ENCODE measurements at regions not wholly inside any gene's neighbourhood (a gene's known extent, or its start where the extent isn't known, plus 50 kb on each side); places are given as distances from the start of the nearest gene placed in this dataset.

DNA sequence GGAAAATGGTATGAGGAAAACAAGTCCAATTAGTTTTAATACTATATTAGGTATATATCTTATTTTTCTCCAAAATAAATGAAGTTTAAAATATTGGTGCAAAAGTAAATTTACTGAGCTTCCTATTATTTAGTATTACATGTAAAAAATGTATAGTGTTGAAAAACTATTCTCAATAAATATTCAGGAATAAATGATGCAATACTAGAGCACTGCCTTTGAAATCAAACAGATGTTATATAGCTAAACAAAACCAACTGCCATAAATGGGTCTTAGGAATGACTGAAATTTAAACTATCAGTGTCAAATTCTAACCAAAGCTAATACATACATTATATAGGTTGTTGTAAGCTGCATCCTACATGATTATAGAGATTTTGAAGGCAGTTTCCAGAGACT is 1434.0 kb upstream of the LRRTM3 start:
- no peak for DNase-seq

DNA sequence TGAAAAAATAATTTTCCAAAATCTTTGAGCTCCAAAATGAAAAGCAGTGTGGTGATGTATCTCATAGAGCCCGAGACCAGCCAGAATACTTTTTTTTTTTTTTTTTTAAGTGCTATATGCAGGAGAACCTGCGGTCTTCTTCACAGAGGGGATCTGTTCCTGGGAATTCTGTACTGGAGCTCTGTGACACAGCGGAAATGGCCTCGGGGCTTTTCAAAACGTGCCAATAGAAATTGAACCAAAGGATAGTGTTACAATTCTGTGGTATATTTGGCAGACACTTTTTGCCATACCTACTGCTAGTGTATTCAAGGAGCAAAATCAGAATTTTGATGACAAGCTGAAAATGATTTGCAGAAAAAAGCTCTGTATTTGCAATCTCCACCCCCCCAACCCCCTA is 1429.3 kb upstream of the LRRTM3 start:
- DNase-seq = no peak

DNA sequence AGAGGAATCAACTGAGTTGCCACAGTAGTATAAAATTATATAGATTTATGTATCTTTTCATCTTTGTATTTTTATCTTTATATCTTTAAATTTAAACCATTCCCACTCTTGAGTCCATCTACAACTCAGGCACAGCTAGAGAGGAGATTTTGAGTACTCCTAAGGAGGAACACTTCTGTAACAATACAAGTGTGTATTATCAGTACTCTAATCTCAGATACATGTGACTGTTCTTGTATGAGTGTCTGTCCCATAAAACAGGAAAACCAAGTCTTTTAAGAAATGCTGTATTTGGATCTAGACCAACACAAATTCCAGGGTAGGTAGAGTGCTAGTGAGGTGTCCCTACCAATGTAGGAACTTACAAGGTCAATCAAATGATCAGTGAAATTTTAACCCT is 1428.0 kb upstream of the LRRTM3 start:
- DNase-seq = no peak

DNA sequence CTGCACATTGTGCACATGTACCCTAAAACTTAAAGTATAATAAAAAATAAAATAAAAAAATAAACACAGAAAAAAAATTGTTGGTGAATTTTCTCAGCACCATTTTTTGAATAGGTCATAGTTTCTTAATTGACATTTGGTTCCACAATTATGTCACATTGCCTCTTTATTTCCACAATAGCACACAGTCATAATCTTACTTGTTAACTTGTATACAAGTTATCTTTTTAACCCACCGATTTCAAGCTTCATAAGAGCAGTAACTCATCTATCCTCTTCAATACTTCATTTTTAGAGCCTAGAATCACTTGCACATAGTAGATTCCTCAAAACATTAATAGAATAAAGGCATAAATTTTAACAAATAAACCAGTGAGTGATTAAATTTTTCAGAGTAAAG is 1425.1 kb upstream of the LRRTM3 start:
- no peak for DNase-seq

- DNase-seq = no peak
Measured at GRCh38 chr10:65501259-65501658, 1424.6 kb upstream of the LRRTM3 start.

DNA sequence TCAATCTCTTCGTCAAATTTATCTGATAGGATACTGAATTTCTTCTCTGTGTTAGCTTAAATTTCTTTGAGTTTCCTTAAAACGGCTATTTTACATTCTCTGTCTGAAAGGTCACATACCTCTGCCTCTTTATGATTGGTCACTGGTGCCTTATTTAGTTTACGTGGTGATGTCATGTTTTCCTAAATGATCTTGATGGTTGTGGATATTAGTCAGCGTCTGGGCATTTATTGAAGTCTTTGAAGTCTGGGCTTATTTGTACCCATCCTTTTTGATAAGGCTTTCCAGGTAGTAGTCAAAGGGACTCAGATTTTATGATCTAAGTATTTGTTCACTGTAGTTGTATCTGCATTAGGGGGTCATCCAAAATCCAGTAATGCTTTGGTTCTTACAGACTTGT is 1407.5 kb upstream of the LRRTM3 start:
- DNase-seq = no peak

DNA sequence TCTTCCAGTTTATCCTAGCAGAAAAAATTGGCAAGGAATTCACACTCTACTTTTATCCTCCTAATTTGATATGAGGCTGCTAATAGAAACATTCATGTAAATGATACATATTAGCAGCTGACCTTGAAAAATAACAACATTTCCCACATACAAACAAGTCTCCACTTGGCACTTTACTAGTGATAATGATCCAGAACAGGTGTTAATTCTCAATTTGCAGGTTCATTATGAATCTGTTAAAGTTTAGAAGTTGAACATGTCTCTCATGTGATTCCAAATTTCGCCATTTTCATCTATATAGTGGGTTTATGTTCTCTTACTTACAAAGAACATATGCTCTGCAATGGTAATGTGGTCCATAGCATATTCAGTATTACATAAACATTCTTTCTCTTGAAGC is 1396.8 kb upstream of the LRRTM3 start:
- no peak for DNase-seq

DNA sequence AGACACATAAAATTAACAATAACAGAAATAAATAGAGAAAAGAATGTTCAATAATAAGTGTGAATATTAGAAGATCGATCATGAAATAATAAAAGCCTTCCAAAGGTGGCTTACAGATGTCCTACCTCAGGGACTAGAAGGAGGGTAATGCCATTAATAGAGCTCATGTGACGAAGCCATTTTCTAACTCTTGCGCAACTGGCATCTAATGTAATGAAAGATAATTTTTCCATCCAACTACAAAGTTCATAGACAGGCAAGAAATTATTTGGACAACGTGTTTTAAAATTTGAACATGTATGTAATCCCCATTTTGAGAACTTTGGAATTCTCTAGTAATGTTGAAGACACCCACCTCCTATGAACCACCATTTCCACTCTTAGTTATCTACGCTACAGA is 1394.3 kb upstream of the LRRTM3 start:
- DNase-seq = no peak

- no peak for DNase-seq
Measured at GRCh38 chr10:65534771-65535170, 1391.1 kb upstream of the LRRTM3 start.

DNA sequence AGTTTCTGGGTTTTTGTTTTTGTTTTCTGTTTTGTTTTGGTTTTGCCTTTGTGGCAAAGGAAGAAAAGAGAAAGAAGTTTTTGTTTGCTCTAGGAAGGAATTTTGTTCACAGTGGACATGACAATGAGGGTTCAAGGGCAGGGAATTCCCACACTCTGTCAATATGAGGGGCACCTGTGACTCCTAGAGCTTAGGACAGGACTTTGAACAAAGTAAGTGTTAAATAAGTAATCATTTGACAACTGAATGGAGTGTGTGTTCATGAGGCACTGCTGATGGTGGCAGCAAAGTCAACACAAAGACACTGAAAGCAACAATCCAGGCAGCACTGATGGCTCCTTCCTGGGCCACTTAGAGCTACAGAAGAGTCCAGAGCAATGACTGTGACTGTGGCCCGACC is 1381.1 kb upstream of the LRRTM3 start:
- no peak for DNase-seq

DNA sequence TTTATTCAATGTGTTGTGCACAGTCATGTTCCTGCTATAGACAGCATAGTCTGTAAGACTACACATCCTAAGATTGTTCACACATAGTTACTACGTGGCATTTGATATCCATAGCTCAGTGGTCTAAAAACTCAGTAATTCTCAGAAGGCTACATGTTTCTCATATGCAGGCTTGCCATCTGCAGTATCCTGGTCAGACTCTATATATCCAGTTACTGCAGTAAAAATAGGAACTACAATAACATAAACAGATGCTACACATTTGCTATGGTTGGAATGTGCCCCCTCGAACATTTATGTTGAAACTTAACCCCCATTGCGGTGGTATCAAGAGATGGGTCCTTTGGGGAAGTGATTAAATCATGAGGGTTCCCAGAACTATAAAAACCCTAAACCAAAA is 1377.8 kb upstream of the LRRTM3 start:
- no peak for DNase-seq

DNA sequence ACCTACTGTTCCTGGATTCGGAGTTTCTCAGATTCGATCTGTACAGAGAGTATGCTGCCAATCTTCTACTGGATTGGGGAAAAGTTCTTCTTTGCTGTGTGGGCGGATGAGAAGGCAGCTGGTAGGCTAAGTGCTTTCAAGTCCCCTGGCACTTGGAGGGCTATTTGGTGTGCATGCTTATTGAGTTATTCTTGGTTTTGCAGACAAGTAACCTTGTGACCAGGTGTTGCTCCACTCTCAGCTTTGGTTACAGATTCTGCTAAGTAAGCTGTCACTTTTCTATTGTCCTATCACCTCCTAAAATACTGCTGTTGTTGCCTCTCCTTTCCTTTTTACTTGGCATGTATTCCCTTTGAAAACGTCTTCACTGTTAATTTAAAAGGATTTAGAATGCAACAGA is 1375.1 kb upstream of the LRRTM3 start:
- no peak for DNase-seq

DNA sequence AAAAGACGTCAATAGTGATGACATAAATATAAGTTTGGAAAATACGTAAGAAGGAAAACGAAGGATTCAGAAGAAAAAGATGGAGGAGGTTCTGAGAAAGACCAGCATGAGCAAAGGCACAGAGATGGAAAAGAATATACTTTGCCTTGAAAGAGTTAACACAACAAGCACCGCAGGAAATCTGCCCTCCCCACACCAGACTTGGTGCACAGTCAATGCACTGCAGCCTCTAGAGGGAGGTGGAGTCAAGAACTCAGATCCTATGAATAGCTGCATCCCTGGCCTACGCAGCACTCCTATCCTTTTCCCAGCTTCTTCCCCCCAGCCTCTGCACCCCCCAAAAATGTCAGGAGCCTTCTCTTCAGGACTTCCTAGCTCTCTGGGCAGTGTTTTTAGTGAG is 1370.6 kb upstream of the LRRTM3 start:
- DNase-seq = no peak

DNA sequence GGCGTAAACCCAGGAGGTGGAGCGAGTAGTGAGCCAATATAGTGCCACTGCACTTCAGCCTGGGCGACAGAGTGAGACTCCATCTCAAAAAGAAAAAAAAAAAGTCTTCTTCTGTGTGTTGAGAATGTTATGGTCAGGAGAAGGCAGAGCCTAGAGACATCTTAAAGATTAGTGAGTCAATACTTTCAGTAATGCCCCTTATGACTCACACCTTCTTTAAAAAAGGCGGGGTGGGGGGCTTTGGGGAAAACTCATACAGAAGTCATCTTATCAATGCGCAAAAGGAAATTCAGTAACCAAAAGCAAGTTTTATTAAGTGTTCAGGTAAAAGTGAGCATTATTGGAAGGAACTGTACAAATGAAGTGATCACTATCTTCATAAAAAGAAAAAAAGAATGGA is 1369.8 kb upstream of the LRRTM3 start:
- DNase-seq = no peak

DNA sequence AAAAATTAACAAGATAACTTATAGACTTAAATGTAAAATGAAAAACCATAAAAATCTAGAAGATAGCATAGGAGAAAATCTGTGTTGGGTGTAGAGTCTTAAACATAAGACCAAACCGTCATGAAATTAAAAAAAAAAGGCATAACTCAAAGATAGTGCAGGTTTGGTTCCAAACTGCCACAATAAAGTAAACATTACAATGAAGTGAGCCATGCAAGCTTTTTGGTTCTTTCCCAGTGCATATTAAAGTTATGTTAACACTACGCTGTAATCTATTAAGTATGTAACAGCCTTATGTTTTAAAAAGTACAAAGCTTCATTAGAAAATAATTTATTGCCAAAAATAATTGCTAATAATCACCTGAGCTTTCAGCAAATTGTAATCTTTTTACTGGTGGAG is 1366.5 kb upstream of the LRRTM3 start:
- no peak for DNase-seq

DNA sequence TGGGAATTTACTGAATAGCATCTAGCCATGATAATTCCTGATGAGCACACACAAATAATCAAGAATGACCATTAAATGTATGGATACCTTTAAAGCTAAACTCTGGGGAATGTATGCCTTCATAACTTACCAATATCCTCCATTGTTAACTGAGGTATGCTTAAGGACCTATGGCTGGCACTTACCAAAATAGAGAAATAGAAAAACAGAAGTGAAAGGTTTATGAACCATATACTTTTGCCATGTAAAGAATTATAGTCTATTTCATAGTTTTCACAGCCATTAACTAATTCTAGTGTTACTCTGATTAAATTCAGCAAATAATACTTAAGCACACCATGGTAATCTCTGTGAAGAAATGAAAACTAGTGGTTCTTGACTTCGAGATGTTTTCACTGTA is 1360.6 kb upstream of the LRRTM3 start:
- DNase-seq = no peak

DNA sequence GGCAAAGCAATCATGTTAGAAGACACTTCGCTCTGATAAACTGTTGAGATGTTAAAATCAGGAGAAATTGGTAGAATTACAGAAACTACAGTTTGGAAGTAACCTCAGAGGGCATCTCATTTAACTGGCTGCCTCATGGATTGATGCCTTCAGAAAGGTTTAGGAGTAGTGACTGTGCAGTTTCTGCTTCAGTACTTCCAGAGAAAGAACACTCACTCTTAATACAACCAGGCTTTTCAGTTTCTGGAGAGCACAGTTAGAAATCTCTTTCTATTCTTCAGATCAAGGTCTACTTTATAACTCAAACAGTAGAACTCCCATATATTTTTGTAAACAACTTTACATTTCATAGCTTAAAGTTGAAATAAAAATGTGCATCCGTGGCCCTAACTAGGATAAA is 1358.9 kb upstream of the LRRTM3 start:
- DNase-seq = no peak

- no peak for DNase-seq
Measured at GRCh38 chr10:65570143-65571010, 1355.5 kb upstream of the LRRTM3 start.

GRCh38 chr10:65571011-65571570 is 1354.7 kb upstream of the LRRTM3 start:
- no peak for DNase-seq

- DNase-seq = no peak
Measured at GRCh38 chr10:65581426-65582026, 1344.3 kb upstream of the LRRTM3 start.

- no peak for DNase-seq
Measured at GRCh38 chr10:65602182-65602865, 1323.5 kb upstream of the LRRTM3 start.

DNA sequence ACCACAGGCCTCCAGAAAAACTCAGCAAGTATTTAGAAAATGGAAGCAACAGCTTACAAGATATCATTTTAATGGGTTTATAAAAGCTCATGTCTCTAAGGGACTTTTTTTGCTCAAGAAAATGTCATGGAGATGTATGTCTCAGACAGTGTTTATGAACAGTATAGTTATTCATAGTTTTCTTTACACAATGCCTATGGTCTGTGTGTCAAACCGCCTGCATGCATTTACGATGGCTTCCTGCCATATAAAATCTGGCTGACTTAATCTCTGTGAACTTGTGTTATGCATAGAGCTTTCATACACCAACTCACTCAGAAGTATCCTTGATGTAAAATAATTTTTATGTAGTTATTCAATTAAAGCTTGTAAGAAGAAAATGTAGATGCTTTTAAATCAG is 1314.2 kb upstream of the LRRTM3 start:
- DNase-seq = no peak

DNA sequence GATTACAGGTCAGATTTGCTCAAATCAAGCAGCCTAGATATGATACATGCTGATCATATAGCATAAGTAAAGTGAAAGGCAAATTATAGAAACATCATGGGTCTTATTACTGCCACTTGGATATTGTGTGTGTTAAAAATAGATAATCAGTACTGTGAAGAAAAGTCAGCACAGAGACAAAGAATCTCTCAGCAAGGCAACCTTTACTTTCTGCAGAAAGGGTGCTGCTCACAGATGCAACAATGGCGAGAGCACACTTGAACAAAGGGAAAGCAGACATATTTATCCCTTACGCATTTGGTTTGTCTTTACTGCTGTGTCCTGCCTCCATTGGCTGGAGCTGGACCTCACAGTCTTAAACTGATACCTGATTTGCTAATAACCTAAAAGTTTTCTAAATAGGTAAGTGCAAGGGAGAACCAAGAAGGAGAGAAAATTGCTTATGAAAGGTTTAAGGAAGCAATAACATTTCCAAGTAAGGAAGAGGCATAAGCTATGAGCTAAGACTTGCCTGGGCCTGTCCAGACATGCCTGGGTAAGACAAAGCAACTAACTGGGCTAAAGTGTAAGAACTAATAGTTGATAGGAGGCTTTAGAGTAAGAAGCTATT is 1310.8 kb upstream of the LRRTM3 start:
- DNase-seq = no peak
